NCI-H2107 (cell line): ENCODE measurements at regions not wholly inside any gene's neighbourhood (a gene's known extent, or its start where the extent isn't known, plus 50 kb on each side); places are given as distances from the start of the nearest gene placed in this dataset.
"Not testable (repeated sequence)": the region's sequence is repeated elsewhere in the genome, so short reads cannot be mapped to it uniquely, and the experiment has no call there.

Experiments
- DNase-seq: peaks from one replicate; lab custom pipeline; 2025; lab: John Stamatoyannopoulos, UW

DNA sequence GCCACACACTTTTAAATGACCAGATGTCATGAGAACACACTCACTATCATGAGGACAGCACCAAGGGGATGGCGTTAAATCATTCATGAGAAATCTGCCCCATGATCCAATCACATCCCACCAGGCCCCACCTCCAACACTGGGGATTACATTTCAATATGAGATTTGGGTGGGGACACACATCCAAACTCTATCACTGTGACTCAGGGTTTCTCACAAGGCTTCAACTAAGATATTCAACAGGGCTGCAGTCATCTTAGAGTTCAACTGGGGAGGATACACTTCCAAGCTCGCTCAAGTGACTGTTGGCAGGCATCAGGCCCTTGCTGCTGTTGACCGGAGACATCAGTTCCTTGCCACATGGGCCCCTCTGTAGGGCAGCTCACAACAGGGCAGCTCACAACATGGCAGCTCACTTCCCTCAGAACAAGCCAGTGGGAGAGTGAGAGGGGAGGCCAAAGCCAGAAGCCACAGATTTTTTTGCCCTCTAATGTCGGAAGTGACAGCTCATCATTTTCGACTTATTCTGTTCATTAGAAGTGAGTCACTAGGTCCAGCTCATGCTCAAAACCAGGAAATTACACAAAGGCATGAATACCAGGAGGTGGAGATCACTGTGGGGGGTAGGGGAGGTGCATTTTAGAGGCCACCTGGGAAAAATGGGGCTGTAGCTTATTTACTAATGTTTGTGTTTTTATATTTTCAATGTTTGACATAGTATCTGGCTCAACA lies 50.8 kb upstream of the PTHLH start:
- no peak for DNase-seq

DNA sequence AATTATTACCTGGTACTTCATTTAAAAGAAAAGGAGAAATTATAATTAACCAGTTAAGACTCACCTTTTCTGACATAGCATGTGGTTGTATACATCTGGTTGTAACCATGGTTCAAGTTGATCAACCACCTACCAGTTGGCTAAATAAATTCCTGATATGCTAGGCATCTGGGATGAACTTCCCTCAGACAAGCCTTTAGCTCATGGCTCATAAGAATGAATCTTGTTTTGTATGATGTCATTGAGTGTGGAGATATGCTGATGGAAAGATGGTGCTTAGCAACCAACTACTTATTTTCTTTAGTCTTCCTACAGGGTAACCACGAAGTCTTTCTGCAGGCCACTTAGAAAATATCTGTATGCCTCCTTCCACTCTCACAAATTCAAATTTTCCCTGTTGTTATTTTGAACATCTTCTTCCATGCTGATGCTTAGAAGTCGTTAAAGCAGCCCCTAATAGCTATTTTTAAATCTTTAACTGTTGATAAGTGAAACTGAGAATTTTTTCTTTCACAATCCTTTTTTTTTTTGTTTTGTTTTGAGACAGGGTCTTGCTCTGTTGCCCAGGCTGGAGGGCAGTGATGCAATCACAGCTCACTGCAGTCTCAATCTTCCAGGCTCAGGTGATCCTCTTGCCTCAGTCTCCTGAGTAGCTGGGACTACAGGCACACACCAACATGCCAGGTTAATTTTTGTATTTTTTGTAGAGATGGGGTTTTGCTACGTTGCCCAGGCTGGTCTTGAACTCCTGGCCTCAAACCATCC lies 51.9 kb upstream of the PTHLH start:
- DNase-seq: no peak

DNA sequence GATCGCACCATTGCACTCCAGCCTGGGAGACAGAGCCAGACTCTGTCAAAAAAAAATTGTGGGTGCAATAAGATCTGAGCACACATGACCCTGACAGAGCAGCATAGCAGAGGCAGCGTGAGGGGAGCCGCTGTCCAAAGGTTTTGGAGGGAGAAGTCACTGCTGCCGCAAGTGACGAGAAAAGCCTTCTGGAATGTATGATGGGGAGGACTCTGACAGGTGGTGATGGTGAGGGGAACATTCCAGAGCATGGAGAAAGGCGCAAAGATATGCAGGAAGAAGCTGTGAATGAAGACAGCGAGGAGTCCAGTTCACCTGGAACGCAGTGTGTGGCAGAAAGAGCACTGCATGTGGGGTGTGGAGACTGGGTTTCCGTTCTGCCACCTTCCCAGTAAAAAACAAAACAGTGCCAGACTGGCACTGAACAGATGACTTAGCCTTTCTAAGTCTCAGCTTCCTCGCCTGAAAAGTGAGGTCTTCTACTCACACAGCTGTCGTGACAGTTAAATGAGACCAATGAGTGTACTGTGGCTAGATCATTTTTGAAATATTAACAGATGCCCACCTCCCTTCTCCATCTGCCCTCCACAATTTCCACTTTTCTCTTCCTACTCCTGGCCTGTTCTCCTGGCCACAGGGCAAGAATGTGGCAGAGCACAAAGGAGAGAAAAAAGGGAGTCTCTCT lies 53.4 kb upstream of the PTHLH start:
- no peak for DNase-seq

DNA sequence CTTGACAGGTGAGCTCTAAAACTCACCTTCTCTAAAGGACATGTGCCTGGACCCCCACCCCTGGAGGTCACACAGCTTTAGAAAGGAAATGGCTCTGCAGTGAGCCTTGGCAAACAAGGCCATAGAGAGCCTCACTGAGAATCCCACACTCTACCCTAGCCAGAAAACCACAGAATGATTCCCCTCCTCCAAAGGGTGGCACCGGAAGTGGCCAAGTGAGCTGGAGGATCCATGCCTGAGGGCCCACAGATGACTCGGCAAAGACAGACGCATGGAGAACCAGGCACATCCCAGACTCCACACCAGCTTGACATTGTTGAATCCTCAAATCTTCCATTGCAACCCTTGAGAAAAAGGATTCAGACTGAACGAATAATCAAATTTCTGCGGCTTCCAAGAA lies 54.2 kb upstream of the PTHLH start:
- peak; percentile 5 for DNase-seq

DNA sequence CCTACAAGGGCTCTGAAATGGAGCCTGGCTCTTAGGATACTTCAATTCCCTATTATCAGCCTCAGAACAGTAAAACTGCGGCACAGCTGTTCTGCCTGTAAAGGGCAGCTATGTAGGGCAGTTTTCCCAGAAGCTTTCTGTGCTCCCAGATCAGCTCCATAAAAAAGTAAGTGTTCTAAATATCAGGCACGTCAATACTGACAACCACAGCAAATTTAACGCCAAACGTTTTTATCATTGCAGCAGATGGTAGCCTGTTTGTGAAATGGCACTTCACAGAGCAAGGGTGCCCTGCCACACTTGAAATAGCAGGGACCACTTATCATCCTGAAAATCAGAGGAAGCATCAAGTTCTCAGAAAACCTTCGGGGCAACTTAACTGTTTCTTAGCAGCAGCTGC lies 54.8 kb upstream of the PTHLH start:
- DNase-seq: peak; percentile 10

DNA sequence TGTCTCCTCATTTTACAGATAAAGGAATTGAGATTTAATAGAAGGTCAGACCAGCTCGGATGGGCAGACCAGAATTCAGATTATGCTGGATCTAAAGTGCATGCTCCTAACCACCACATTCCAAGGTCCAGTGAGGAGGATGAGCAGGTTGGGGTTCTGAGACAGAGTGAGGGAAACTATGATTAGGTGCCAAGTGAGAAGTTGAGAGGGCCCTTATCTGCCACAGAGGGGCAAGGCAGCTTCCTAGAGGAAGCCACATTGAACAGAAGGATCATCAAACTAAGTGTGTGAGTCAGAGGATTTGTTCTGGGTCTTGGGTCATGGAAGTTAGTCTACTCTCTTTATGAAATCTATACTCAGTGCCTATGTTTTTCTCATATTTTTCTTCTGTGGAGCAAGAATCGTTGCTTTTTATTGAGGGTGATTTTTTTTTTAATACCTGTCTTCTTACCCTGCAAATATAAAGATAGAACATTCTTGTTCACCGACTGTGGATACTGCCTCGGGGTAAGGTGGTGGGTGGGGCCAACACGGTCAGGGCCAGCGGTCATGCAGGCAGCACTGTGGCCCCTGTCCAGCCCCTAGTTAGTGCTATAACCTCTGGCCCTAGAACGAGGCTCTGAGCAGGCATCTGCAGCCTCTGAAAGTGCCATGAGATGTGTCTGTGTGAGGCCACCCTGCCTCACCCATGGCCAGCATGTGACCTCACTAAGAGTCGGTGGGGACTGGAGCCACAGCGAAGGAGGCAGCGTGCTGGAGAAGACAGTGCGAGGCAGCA lies 55.6 kb upstream of the PTHLH start:
- no peak for DNase-seq

DNA sequence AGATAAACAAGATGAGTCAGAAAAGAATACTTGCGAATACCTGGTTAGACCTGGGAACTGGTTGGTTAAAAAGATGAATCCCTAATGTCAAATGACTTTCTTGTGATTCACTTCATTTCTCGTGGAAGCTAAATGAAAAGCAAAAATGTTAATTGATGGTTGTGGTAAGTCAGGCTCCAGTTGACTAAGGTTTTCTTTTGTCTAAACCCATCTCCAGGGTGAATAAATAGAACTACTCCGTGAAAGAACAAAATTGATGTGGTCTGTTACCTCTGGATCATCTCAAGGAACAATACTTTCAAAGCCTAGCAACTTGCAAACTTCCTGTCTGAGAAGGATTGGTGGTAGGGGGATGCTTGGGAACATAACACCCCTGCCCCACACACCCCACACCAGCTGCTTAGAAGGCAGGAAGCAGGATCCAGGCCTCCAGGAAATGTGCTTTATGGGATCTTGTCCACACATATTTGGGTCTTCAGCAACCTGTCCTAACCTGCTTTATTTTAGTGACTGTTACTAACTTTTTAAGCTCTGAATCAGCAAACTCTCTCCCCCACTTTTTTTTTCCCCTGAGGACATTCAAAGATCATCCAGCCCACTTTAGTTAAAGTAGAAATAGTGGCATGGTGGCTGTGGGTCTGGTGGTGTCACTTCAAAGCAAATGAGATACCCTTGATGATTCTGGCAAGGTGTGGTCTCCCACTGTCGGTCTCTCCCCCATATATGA lies 60.4 kb upstream of the PTHLH start:
- no peak for DNase-seq

DNA sequence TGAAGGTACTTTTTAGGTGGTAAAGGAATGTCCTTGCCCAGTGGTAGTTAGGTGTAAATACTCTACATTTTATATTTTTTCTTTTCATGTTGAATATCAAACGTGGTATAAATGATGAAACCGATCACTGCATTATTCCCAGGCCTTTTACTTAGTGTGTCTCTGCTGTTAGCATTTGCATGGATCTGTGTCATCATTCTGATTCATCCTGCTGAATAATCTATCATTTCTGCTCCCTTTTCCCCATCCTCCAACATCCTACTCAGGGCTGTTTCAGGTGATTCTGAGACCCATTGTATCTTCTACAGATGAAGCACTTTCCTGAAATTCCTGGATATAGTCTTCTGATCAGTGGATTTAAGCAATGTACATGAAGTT lies 61.0 kb upstream of the PTHLH start:
- no peak for DNase-seq

DNA sequence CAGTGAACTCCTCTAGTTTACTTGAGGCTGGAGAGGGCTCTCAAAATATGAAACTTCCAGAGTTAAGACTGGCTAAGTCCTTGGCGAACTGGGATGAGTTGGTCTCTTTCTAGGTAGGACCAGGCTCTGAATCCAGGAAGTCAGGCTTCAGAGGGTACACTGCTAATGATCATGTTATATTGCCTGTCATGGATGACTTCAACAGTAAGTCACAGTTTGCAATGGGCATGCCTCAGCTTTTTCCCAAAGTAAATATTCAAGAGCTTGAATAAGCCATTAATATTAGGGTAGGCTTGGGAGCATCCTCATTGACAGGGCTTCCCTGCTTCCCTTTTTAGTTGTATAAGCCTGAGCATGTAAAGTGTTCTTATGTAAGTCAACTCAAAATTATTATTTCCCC lies 61.7 kb upstream of the PTHLH start:
- DNase-seq: no peak

DNA sequence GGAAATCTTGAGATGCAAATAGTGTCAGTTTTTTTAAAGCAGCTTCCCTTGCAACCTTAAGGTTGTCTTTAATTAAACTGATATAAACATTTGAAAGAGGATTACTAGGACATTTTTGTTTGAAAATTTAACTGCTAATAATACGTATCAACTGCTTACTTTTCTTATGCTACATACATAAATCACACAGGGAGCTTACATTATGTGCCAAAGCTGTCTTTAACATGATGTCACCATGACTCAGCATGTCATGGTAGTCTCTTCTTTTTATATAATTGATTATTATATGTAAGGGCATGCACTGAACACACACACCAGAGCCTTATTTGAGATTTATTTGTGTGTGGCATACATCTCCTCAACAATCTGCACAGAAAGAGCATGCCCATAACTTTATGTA lies 63.0 kb upstream of the PTHLH start:
- DNase-seq: no peak

DNA sequence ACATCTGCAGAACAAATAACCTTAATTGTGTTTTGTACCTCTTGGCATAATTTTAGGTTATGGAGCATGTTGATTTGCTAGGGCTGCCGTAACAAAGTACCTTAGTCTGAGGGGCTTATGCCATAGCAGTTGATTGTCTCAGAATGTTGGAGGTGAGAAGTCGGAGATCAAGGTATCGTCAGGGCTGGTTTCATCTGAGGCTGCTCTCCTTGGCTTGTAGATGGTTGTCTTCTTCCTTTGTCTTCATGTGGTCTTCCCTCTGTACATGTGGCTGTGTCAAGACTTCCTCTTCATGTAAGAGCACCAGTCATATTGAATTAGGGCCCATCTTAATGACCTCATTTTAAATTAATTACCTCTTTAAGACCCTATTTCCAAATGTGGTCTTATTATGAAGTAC lies 64.4 kb upstream of the PTHLH start:
- no peak for DNase-seq

DNA sequence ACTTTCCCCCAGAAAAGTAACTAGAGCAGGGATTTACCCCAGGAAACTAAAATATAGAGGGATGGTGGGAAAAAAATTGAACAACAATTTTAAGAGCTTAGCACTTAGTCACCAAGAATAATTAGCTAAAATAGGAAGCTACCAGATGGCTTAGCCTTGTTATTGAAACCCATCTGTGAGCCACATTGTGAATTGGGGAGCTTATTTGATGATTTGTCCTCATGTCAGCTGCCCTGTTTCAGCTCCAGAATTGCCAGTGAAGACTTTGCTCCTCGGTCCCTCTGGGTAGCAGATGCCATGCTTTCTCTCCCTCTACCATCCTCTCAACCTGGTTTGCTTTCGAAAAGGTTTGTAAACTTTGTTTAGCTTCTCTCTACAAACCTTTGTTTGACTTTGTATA lies 67.7 kb upstream of the PTHLH start:
- DNase-seq: no peak

DNA sequence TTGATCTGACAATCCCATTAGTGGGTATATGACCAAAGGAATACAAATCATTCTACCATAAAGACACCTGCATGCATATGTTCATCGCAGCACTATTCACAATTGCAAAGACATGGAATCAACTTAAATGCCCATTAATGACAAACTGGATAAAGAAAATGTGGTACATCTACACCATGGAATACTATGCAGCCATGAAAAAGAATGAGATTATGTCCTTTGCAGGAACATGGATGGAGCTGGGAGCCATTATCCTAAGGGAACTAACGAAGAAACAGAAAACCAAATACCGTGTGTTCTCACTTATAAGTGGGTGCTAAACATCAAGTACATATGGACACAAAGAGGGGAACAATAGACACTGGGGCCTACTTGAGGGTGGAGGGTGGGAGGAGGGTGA lies 74.1 kb upstream of the PTHLH start:
- not testable (repeated sequence) for DNase-seq

DNA sequence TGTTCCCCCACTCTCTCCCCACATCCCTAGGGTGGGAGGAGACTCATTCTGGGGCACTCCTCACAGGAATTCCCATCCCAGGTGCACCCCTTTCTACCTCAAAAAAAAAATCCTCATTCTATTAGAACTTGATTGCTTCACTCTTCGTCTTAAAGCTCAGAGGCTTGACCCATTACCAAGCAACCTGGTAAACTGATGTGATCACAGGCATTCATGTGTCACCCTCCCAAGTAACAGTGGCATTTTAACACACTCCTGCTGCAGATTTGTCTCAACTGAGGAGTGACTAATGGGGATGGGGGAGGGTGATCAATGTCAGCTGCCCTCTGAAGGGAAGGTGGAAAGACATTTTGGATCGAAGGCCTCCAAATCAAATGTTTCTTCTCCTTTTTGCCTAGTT lies 78.1 kb upstream of the PTHLH start:
- no peak for DNase-seq

DNA sequence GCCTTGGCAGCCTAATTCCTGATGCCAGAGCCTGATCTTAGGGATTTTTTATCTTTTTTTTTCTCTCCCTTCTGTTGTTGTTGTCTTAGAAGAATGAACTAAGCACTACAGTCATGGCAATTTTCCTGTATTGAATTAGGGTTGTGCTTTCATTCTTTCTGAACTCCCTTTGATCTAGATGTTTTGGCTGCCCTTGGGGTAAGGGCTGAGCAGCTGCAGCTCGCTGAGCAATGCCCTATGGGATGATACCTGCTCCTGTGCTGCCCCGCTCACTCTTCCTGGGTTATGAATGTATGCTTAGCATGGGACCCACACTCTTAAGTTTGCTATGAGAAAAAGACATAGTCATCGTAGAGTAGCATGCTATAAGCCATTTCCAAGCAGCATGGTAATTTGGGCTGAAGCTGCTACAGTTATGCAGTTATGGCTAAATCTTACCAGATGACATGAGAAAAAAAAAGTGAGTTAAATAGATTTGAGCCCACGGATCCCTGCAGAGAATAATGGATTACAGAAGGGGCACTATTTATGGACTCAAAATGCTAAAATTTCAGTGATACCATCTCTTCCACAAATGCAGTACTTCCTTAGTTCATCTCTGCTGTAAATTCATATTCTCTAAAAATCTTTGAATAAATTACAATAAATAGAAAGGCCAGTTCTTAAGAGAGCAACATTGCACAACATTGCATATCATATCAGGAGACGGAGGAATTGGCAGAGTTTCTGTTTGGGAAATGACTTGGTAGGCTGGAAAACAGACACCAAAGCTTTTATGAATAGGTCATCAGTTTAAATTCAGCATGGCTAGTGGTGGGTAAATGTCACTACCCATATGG lies 79.2 kb upstream of the PTHLH start:
- DNase-seq: no peak

DNA sequence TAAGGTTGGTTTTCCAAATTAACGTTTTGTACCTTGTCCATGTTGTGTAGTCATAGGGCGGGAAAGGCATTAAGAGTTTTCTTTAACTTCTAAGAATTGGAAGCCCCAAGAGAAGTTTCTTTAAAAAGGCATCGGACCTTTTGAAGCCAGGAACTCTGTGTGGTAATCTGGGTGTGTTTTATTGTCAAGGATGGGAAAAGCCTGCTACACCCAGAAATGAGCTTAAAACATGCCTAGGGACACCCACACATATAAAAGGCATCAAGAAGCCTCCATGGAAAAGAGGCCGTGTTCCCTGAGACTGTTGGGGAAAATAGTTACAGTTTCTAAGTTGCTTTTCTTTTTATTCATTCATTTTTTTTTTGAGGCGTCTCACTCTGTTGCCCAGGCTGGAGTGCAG lies 81.0 kb upstream of the PTHLH start:
- DNase-seq: no peak

DNA sequence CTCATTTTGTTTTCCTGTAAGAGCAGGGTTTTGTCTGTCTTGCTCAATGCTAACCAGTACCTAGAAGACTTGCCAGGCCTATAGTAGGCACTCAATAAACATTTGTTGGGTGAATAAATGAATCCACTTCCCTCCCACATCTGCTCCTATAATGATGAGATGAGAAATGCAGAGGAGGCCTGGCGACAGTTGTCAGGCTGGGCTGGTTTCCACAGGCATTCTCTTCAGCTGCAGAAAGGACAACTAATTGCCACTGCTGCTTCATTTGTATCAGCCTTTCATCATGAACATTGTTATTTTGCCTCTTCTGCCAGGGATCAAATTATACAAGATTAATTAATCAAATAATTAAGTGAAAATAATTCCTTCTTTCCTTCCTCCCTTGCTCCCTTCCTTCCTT lies 82.0 kb upstream of the PTHLH start:
- no peak for DNase-seq

DNA sequence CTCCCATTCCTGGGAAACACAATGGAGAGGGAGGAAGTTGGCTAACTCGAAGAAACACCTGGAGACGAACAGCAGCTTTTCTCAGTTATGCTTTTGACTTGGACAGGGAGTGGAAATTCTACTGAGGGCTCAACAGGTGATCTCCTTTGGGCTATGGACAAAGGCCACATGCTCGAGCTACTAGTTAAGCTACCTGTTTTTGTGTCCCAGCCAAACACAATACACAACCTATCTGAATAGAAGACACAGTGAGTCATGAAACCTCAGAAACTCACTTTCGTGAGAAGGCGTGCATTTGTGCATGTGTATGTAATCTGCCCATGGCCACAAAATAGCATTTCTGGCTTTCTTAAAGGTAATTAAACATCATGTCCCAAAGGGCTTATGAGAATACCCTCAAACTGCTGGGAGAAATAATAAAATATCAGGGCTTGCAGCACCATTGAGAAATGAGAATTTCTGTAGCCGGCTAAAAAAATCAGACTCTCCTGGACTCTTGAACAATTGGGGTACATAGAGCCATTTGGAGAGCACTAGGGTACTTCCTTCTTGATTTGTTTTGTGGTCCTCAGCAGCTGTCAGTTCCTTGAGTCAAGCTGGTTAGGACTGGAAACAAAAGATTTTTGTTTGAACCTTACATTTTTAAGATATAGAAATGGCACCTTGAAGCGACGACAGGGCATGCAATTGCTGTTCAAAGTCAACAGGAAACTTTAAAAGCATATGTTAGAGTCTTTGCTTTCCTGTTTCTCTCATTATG lies 85.5 kb upstream of the PTHLH start:
- no peak for DNase-seq

DNA sequence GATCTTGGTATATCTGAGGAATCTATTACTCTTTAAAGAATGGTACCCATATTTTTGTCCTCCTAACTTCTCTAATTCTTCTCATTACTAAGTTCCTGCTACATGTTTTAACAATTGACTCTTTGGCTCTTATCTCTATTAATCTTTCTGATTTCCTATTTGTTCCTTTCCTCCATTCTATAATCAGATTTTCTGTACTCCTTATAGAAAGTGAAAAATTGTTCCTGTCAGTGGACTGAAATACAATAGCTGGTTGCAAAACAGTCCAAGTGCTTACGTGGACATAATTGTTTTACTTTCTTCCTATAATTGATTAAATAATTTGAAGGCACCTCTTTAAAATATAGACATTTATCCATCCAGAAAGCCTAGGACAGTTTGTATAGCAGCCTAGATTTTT lies 86.7 kb upstream of the PTHLH start:
- DNase-seq: no peak

DNA sequence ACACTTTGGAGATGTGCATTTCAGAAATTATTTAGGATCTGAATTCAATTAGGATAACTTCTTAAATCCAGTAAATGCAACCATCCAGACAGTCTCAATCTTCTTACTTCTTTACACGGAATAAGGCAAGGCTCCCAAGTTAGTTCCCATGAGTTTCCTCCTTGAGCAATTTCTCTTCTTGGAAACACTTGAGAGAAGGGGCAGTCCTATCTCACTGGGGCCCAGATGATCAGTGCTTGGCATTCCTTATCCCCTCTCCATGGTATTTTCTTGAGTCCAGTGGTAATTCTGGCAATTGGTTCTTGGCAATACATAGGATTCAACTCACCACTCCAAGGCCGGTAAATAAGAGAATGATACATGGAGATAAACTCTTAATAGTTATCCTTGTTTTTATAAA lies 87.1 kb upstream of the PTHLH start:
- no peak for DNase-seq
